Stimulated activated CD8-positive, alpha-beta memory T cell treated with anti-CD3 and anti-CD28 coated beads, Interleukin-4, amount 100 ng/mL, for 24 hours (primary cell): ENCODE measurements at regions not wholly inside any gene's neighbourhood (a gene's known extent, or its start where the extent isn't known, plus 50 kb on each side); places are given as distances from the start of the nearest gene placed in this dataset.
"Not testable (repeated sequence)": the region's sequence is repeated elsewhere in the genome, so short reads cannot be mapped to it uniquely, and the experiment has no call there.

Source experiments
- DNase-seq: peaks from one replicate; pipeline ENCODE4 v3.0.0-alpha.2; 2020; ENCODE audit warnings: low read depth

GRCh38 chr9:78383130-78383529 lies 86.2 kb downstream of the PSAT1 start:
- DNase-seq: no peak

- no peak for DNase-seq
These were observed 89.4 kb downstream of the PSAT1 start for GRCh38 chr9:78386348-78386747.

GRCh38 chr9:78386773-78387172 lies 89.8 kb downstream of the PSAT1 start:
- no peak for DNase-seq

- no peak for DNase-seq
These were observed 96.4 kb downstream of the PSAT1 start for GRCh38 chr9:78393340-78393739.

- DNase-seq: no peak
These were observed 97.0 kb downstream of the PSAT1 start for GRCh38 chr9:78393932-78394331.

- DNase-seq: no peak
These were observed 99.2 kb downstream of the PSAT1 start for GRCh38 chr9:78396087-78396486.

- DNase-seq: no peak
These were observed 100.1 kb downstream of the PSAT1 start for GRCh38 chr9:78397045-78397444.

- DNase-seq: no peak
These were observed 100.5 kb downstream of the PSAT1 start for GRCh38 chr9:78397454-78397853.

GRCh38 chr9:78399153-78399552 lies 102.2 kb downstream of the PSAT1 start:
- no peak for DNase-seq

GRCh38 chr9:78400496-78400895 lies 103.6 kb downstream of the PSAT1 start:
- no peak for DNase-seq

- DNase-seq: no peak
These were observed 108.5 kb downstream of the PSAT1 start for GRCh38 chr9:78405461-78405860.

- no peak for DNase-seq
These were observed 109.2 kb downstream of the PSAT1 start for GRCh38 chr9:78406146-78406545.

GRCh38 chr9:78406933-78407332 lies 110.0 kb downstream of the PSAT1 start:
- DNase-seq: no peak

GRCh38 chr9:78407636-78408312 lies 110.8 kb downstream of the PSAT1 start:
- no peak for DNase-seq

- DNase-seq: no peak
These were observed 111.5 kb downstream of the PSAT1 start for GRCh38 chr9:78408388-78408787.

GRCh38 chr9:78409928-78410510 lies 113.1 kb downstream of the PSAT1 start:
- not testable (repeated sequence) for DNase-seq

- DNase-seq: no peak
These were observed 125.4 kb downstream of the PSAT1 start for GRCh38 chr9:78422309-78422708.

GRCh38 chr9:78424299-78424698 lies 127.4 kb downstream of the PSAT1 start:
- DNase-seq: no peak

- no peak for DNase-seq
These were observed 131.7 kb downstream of the PSAT1 start for GRCh38 chr9:78428640-78429039.

GRCh38 chr9:78430387-78430786 lies 133.5 kb downstream of the PSAT1 start:
- no peak for DNase-seq

- not testable (repeated sequence) for DNase-seq
These were observed 134.1 kb downstream of the PSAT1 start for GRCh38 chr9:78431039-78431438.

- no peak for DNase-seq
These were observed 139.9 kb downstream of the PSAT1 start for GRCh38 chr9:78436873-78437272.

- DNase-seq: no peak
These were observed 140.4 kb downstream of the PSAT1 start for GRCh38 chr9:78437296-78437695.

- DNase-seq: no peak
These were observed 140.9 kb downstream of the PSAT1 start for GRCh38 chr9:78437806-78438205.
